ENCODE measurements at regions not wholly inside any gene's neighbourhood (a gene's known extent, or its start where the extent isn't known, plus 50 kb on each side); places are given as distances from the start of the nearest gene placed in this dataset.

DNA sequence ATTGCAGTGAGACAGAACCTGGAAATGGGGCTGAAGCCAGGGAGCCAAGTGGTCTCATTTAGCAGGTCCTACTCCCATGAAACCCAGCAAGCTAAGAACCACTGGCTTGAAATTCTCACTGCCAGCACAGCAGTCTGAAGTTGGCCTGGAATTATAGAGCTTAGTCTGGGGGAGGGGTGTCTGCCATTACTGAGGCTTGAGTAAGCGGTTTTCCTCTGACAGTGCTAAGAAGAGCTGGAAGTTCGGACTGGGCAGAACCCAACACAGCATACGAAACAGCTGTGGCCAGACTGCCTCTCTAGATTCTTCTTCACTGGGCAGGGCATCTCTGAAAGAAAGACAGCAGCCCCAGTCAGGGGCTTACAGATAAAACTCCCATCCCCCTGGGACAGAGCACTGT lies 305.7 kb upstream of the SETBP1 start:
- TF ChIP-seq, protein P1, sequence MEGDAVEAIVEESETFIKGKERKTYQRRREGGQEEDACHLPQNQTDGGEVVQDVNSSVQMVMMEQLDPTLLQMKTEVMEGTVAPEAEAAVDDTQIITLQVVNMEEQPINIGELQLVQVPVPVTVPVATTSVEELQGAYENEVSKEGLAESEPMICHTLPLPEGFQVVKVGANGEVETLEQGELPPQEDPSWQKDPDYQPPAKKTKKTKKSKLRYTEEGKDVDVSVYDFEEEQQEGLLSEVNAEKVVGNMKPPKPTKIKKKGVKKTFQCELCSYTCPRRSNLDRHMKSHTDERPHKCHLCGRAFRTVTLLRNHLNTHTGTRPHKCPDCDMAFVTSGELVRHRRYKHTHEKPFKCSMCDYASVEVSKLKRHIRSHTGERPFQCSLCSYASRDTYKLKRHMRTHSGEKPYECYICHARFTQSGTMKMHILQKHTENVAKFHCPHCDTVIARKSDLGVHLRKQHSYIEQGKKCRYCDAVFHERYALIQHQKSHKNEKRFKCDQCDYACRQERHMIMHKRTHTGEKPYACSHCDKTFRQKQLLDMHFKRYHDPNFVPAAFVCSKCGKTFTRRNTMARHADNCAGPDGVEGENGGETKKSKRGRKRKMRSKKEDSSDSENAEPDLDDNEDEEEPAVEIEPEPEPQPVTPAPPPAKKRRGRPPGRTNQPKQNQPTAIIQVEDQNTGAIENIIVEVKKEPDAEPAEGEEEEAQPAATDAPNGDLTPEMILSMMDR (IDR thresholded peaks at IDR 0.05): no peak
- no peak for TF ChIP-seq NR2C2 (CRISPR knock-in tag; IDR thresholded peaks at IDR 0.05)
- TF ChIP-seq NFYB (CRISPR knock-in tag; conservative IDR thresholded peaks at IDR 0.05; ENCODE audit: low read depth): no peak
